CD4-positive, alpha-beta T cell treated with Interleukin-21 for 1 hour (primary cell): ENCODE measurements at regions not wholly inside any gene's neighbourhood (a gene's known extent, or its start where the extent isn't known, plus 50 kb on each side); places are given as distances from the start of the nearest gene placed in this dataset.
"Not testable (repeated sequence)": the region's sequence is repeated elsewhere in the genome, so short reads cannot be mapped to it uniquely, and the experiment has no call there.

Experiments used
- DNase-seq: peaks from one replicate; pipeline ENCODE4 v3.0.0-alpha.2; 2020

DNA sequence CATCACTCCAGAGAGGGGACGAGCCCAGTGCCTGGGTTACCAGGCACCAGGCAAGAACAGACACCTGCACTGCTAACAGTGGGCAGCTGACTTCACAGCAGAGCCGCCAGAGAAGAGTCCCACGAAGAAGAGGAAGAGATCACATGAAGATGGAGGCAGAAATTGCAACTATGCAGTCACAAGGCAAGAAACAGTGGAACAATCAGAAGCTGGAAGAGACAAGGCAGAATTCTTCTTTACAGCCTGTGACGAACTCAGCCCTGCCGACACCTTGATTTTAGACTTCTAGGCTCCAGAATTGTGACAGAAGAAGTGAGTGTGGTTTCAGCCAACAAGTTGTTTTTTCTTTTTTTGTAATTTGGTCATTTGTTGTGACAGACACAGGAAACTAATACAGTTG, 59.2 kb downstream of the IL12A start:
- no peak for DNase-seq

DNA sequence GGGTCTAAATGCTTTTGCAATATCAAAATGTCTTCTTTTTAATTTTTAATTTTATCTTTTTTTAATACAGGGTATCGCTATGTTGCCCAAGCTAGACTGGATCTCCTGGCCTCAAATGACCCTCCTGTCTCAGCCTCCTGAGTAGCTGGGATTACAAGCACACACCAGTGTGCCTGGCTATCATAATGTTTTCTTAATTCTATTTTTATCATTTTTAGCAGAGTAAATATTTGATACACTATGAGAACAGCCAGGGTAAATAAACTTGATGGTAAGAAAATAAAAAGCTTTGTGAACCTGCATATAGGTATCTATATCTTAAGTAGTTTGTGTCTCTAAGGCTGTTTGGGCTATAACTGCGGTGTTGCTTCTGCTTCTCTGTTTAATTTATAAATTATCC, 60.4 kb downstream of the IL12A start:
- DNase-seq, result no peak

DNA sequence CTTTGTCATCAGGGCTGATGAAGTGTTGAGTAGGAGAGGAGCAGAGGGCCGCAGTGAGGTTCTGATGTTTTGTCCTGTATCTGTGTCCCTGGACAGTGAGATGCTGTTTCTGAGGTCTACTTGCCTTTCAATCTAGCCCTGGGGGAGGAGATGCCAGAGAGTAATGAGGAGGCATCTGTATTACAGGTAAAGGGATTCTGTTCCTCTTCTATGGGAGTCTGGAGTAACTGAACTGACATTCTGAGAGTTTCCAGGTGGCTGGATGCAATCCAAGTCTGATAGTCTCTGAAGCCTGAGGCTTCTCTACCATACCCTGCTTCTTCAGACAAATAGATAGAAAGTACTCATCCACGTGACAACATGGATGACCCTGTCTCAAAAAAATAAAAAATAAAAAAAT, 60.9 kb downstream of the IL12A start:
- no peak for DNase-seq

DNA sequence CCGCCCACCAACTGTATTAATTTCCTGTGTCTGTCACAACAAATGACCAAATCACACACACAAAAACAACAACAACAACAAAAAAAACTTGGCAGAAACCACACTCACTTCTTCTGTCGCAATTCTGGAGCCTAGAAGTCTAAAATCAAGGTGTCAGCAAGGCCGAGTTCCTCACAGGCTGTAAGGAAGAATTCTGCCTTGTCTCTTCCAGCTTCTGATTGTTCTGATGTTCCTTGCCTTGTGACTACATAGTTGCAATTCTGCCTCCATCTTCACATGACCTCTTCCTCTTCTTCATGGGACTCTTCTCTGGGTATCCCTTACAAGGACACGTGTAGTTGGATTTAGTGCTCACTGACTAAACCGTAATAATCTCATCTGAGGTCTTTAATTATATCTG, 61.4 kb downstream of the IL12A start:
- DNase-seq, result no peak

DNA sequence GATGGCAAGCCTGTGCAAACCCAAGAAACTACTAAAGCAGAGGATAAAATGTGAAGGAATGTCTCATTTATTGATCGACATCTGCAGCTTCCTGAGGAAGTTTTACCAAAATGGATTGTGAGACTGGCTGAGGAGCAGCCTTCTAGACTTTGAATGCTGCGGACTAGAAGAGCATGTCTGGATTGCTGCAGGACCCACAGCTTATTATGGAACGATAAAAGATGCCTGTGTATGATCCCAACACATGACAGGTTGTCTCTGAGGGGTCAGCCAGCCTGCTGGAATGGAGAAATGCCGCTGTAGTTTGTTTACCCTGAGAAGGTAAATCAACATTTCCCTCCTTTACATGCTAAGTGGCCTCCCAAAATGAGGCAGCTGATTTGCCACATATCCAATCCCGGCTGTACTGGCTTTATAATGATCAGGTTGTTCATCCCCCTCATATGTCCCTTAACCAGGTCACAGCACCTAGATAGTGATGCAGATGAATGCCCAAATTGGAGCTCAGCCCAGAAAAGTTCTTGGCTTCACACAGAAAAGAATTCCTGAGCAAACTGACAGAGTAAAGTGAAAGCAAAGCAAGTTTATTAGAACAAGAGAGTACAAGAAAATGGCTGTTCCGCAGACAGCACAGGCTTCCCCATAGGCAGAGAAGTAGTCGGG, 63.9 kb downstream of the IL12A start:
- no peak for DNase-seq

DNA sequence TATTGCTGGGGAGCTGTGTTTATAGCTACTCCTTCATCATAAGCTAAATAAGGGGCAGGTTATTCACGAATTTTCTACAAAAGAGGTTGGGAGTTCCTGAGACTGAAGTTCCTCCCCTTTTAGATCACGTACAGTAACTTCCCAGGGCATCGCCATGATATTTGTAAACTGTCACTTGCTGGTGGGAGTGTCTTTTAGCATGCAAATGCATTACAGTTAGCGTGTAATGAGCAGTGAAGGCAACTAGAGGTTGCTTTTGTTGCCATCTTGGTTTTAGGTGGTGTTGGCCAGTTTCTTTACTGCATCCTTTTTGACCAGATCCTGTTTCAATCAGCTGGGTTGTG, 64.4 kb downstream of the IL12A start:
- no peak for DNase-seq

DNA sequence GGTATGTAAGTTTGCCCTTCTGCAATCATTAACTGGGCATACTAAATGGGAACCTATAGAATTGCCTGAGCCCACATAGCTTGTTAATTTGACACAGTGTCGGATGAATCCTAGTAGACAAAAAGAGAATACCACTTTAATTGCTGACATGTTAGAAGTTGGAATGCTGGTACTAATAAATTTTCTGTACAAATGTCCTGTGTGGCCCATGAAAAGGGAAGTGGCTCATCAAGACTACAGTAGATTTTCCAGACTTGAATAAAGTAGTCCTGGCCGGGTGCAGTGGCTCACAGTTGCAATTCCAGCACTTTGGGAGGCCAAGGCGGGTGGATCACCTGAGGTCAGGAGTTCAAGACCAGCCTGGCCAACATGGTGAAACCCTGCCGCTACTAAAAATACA, 66.2 kb downstream of the IL12A start:
- DNase-seq, result not testable (repeated sequence)

DNA sequence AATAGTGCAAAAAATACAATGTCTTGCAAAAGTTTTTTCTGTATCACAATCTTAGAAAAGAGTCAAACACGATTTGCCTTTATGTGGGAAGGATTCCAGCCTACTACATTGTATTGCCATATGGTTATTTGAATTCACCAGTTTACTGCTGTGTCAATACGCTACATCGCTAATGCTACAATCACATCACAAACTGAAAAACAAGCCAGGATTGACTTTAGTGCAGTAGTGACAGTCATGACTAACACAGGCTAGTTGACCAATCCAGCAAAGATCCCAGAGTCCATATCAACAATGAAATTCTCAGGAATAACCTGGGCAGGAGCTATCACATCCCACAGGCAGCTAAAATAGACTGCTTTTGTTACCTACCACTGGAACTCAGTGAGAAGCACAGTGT, 67.0 kb downstream of the IL12A start:
- no peak for DNase-seq

DNA sequence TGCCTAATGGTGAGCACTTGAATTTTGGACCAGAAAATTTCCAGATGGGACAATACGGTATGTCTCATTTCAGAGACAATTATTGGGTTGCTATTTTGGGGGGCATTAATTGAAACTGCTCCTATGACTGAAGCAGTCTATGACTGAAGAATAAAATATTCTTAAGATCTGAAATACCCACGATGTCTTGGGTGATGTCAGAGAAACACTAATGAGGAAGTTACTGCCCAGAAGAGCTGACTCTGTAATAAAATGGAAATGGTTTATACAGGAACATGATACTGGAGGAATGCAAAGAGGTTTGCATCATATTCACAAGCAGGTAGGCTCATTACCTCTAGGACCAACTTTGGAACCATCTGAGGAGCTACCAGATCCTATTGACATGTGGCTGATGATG, 68.7 kb downstream of the IL12A start:
- no peak for DNase-seq

DNA sequence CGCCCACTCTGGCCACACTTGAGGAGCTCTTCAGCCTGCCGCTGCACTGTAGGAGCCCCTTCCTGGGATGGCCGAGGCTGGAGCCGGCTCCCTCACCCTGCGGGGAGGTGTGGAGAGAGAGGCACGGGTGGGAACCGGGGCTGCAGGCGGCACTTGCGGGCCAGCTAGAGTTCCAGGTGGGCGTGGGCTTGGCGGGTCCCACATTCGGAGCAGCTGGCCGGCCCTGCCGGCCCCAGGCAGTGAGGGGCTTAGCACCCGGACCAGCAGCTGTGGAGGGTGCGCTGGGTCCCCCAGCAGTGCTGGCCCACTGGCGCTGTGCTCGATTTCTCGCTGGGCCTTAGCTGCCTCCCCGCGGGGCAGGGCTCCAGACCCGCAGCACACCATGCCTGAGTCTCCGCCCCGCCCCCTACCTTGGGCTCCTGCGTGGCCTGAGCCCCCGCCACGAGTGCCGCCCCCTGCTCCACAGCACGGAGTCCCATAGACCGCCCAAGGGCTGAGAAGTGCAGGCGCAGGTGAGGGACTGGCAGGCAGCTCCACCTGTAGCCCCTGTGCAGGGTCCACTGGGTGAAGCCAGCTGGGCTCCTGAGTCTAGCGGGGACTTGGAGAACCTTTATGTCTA, 71.9 kb downstream of the IL12A start:
- no peak for DNase-seq

DNA sequence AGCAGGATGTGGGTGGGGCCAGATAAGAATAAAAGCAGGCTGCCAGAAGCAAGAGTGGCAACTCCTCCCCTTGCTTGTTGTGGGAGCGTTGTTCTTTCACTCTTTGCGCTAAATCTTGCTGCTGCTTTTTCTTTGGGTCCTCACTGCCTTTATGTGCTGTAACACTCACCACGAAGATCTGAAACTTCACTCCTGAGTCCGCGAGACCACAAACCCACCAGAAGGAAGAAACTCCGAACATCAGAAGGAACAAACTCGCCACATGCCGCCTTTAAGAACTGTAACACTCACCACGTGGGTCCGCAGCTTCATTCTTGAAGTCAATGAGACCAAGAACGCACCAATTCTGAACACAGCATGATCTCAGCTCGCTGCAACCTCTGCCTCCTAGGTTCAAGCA, 72.9 kb downstream of the IL12A start:
- DNase-seq, result no peak

DNA sequence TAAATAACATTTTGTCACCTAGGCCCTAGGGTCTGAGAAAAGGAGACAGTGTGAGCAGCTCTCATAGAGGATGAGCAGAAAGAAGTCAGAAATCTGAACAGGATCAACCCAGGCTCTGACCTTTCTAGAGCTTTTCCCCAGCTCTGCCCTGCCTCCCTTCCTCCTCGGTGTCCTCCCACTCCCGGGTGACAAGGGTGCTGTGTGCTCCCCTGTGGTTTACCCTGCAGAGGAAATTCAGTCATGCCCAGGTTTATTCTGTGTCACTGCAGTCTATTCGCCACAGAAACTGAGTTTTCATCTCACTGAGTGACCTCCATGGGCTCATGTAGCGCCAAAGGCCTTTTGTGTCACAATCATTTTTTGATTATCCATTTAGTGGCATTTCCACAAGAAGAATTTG, 76.6 kb downstream of the IL12A start:
- no peak for DNase-seq

DNA sequence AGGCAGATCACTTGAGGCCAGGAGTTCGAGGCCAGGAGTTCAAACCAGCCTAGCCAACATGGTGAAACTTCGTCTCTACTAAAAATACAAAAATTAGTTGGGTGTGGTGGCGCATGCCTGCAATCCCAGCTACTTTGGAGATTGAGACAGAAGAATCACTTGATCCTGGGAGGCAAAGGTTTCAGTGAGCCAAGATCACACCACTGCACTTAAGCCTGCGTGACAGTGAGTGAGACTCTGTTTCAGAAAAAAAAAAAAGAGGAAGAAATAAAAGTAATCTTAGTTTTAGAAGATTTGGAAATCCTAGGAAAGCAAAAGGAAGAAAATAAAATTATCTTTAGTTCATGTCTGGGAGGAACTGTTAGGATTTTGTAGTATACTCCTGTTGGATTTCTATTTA, 77.2 kb downstream of the IL12A start:
- no peak for DNase-seq

DNA sequence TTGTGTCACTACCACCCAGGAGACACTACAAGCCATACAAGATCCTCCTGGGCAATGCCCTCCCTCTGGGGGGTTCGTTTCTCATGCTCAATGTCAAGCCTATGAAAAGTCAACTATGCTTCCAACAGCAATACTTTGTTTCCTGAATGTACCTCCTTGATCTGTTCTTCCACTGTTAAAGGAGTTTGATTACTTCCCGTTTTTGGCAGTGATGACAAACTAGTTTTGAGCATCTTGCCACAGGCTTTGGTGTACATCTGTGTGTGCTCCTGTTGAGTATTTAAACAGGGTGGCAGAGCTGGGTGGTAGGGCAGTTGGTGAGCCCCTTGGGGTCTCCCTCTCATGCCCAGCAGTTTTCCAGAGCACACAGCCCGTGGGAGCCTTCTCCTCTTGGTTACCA, 81.4 kb downstream of the IL12A start:
- no peak for DNase-seq

DNA sequence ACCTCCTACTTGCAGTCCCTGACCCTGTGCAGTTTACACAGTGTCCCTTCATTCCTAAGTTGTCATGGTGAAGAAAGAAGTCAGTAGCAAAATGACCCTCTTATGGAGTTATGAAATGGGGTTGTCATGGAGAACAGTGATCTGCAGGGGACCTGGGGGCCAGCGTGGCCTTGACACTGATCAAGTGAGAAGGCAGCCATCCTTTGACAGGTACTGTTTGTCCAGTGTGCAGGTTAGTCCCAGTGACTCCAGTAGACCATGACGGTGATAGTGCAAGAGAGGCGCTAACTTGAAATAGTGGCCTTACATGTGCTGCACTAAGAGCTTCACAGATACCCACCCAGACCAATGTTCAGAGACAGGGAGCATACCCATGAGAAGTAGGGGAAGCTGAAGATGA, 87.9 kb downstream of the IL12A start:
- DNase-seq, result no peak

DNA sequence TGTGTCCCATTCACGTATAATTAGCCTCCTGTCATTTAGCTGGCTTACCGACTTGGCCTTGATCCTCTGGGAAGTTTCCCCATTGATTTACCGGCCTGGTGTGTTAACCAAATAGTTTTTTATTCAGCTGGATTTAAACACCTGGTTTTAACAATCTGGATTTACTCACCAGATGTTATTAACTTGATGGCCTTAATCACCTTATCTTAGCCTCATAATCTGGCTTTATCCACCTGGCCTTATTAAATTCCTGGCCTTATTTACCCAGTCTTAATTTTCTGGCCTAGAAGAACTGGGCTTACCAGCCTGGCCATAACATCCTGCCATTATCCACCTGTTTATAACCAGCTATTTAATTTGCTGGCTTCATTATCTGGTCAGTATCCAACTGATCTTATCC, 89.9 kb downstream of the IL12A start:
- no peak for DNase-seq

DNA sequence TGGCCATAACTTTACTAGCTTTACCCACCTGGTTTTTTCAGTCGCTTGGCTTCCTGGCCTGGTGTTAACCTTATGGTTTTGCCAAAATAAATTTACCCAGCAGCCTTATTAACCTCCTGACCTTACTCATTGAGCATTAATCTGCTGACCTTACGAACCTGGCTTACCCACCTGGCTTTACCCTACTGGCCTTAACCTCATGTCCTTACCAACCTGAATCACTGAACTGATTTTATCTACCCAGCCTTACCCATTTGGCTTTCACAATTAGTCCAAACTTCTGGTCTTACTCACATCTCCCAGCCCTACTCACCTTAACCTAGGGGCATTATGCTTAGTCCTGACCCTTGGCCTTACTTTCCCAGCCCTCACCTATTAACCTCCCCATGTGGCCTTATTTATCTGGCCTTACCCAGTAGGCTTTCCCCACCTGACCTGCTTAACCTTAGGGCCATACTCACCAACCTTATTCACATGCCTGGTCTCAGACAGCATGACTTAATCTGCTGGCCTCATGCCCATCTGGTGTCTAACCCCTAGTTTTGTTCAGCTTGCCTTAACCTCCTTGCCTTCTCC, 93.4 kb downstream of the IL12A start:
- DNase-seq, result no peak

DNA sequence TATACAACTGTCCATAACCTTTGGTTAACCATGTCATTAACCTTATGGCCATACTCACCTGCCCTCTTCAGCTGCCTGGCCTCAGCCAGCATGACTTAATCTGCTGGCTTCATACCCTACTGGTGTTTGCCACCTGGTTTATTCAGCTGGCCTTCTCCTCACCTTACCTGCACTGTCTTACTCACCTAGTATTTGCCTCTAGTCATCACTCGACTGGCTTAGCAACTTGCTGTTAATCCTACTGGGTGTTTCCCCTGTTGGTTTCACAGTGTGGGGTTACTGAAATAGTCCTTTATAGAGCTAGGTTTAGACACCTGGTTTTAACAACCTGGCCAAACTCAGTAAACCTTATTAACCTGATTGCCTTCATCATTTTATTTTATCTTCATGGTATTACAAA, 96.4 kb downstream of the IL12A start:
- no peak for DNase-seq

DNA sequence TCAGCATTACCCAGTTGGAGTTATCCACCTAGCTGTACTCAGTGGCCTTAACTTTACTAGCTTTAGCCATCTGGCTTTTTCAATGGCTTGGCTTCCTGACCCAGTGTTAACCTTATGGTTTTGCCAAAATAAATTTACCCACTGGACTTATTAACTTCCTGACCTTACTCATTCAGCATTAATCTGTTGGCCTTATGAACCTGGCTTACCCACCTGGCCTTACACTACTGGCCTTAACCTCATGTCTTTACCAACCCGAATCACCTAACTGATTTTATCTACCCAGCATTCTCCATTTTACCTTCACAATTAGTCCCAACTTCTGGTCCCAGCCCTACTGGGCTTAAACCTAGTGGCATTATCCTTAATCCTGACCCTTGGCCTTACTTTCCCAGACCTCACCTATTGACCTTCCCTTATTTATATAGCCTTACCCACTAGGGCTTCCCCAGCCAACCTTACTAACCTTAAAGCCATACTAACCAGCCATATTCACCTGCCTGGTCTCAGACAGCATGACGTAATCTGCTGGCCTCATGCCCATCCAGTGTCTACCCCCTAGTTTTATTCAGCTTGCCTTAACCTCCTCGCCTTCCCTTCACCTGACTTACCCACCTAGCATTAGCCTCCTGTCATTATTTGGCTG, 100.0 kb downstream of the IL12A start:
- no peak for DNase-seq

DNA sequence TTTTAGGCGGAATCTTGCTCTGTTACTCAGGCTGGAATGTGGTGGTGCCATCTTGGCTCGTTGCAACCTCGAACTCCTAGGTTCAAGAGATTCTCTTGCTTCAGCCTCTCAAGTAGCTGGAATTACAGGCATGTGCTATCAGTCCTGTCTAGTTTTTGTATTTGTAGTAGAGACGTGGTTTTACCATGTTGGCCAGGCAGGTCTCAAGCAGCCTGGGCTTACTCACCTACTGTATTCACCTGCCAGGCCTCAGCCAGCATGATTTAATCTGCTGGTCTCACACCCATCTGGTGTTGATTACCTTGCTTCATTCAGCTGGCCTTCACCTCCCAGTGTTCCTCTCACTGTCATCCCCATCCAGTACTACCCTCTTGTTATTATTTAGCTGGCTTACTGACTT, 102.0 kb downstream of the IL12A start:
- DNase-seq, result no peak

DNA sequence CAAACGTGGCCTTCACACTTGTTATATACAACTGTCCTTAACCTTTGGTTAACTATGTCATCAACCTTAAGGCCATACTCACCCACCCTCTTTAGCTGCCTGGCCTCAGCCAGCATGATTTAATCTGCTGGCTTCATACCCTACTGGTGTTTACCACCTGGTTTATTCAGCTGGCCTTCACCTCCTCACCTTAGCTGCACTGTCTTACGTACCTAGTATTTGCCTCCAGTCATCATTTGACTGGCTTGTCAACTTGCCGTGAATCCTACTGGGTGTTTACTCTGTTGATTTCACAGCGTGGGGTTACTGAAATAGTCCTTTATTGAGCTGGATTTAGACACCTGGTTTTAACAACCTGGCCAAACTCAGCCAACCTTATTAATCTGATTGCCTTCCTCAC, 102.8 kb downstream of the IL12A start:
- DNase-seq, result no peak

DNA sequence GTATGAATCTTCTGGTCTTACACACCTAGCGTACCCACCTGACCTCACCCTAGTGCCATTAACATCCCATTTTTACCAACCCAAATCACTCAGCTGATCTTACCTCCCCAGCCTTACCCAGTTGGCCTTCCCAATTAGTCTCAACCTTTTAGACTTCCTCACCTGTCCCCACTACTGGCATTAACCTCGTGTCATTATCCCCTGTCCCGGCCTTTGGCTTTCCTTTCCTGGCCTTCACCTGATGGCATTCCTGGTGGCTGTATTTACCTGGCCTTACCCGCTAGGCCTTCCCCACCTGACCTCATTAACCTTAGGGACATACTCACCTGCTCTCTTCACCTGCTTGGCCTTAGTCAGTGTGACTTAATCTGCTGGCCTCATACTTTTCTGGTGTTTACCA, 104.1 kb downstream of the IL12A start:
- no peak for DNase-seq

DNA sequence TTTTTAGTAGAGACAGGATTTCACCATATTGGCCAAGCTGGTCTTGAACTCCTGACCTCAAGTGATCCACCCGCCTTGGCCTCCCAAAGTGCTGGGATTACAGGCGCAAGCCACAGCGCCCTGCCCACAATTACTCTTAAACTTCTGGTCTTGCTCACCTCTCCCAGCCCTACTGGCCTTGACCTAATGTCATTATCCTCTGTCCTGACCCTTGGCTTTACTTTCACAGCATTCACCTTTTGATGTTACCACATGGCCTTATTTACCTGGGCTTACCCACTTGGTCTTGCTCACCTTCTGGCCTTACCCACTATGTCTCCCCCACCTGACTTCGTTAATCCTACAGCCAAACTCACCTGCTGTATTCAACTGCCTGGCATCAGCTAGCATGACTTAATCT, 105.9 kb downstream of the IL12A start:
- no peak for DNase-seq

DNA sequence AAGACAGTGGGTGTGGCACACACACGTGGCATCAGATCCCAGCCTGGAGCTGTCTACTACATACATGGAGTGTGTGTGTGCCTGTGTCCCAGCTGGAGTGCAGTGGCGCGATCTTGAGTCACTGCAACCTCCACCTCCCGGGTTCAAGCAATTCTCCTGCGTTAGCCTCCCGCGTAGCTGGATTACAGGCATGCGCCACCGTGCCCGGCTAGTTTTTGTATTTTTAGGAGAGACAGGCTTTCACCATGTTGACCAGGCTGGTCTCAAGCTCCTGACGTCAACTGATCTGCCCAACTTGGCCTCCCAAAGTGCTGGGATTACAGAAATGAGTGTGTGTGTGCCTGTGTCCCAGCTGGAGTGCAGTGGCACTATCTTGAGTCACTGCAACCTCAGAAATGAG, 108.8 kb downstream of the IL12A start:
- no peak for DNase-seq
